ENCODE measurements at regions not wholly inside any gene's neighbourhood (a gene's known extent, or its start where the extent isn't known, plus 50 kb on each side); places are given as distances from the start of the nearest gene placed in this dataset.

GRCh38 chr10:88179831-88180230 lies 316.4 kb downstream of the PTEN start:
- ATAC-seq (replicated peaks; ENCODE audit: extremely low read depth, poor library complexity, severe bottlenecking), result no peak
- Mint-ChIP-seq H3K27me3 (no peaks in the 10 kb centered on the region), H3K4me3 (no peak overlapping the region), H3K36me3 (ENCODE audit: insufficient read depth) (peaks cover 2% of the 10 kb centered on the region), H3K27ac (ENCODE audit: low read depth) (no peak overlapping the region), H3K9me3 (peaks cover 8% of the 10 kb centered on the region), H3K4me1 (peaks cover 6% of the 10 kb centered on the region)
- DNase-seq (ENCODE audit: low spot score in 2 of 2), result no peak

GRCh38 chr10:88181902-88182600 lies 318.6 kb downstream of the PTEN start:
- Mint-ChIP-seq H3K27ac (ENCODE audit: low read depth) (no peak overlapping the region), H3K4me3 (no peak overlapping the region), H3K4me1 (peaks cover 6% of the 10 kb centered on the region), H3K36me3 (ENCODE audit: insufficient read depth) (peaks cover 2% of the 10 kb centered on the region), H3K9me3 (peaks cover 7% of the 10 kb centered on the region), H3K27me3 (no peaks in the 10 kb centered on the region)
- DNase-seq (ENCODE audit: low spot score in 2 of 2), result no peak
- ATAC-seq (replicated peaks; ENCODE audit: extremely low read depth, poor library complexity, severe bottlenecking), result no peak

- no peak for DNase-seq (ENCODE audit: low spot score in 2 of 2)
- Mint-ChIP-seq H3K4me3 (no peak overlapping the region), H3K27me3 (no peaks in the 10 kb centered on the region), H3K9me3 (peaks cover 2% of the 10 kb centered on the region), H3K27ac (ENCODE audit: low read depth) (no peak overlapping the region), H3K36me3 (ENCODE audit: insufficient read depth) (peaks cover 2% of the 10 kb centered on the region), H3K4me1 (peaks cover 6% of the 10 kb centered on the region)
- ATAC-seq (replicated peaks; ENCODE audit: extremely low read depth, poor library complexity, severe bottlenecking), result no peak
Measured at GRCh38 chr10:88182601-88182930, 319.1 kb downstream of the PTEN start.

GRCh38 chr10:88184543-88185297 lies 321.3 kb downstream of the PTEN start:
- Mint-ChIP-seq H3K27ac (ENCODE audit: low read depth) (no peak overlapping the region), H3K27me3 (no peaks in the 10 kb centered on the region), H3K4me3 (no peak overlapping the region), H3K9me3 (no peaks in the 10 kb centered on the region), H3K4me1 (no peaks in the 10 kb centered on the region), H3K36me3 (ENCODE audit: insufficient read depth) (peaks cover 2% of the 10 kb centered on the region)
- DNase-seq (ENCODE audit: low spot score in 2 of 2) (no peak), ATAC-seq (replicated peaks; ENCODE audit: extremely low read depth, poor library complexity, severe bottlenecking) (no peak)

- Mint-ChIP-seq H3K4me3 (no peak overlapping the region), H3K27me3 (no peaks in the 10 kb centered on the region), H3K27ac (ENCODE audit: low read depth) (no peak overlapping the region), H3K9me3 (no peaks in the 10 kb centered on the region), H3K36me3 (ENCODE audit: insufficient read depth) (peaks cover 2% of the 10 kb centered on the region), H3K4me1 (no peaks in the 10 kb centered on the region)
- DNase-seq (ENCODE audit: low spot score in 2 of 2) (no peak), ATAC-seq (replicated peaks; ENCODE audit: extremely low read depth, poor library complexity, severe bottlenecking) (no peak)
Measured at GRCh38 chr10:88185830-88186229, 322.4 kb downstream of the PTEN start.

- H3K4me3 Mint-ChIP-seq, result no peak overlapping the region
- ATAC-seq (replicated peaks; ENCODE audit: extremely low read depth, poor library complexity, severe bottlenecking), result no peak
- no peaks in the 10 kb centered on the region for H3K9me3 Mint-ChIP-seq
- H3K4me1 Mint-ChIP-seq, result no peaks in the 10 kb centered on the region
- H3K27me3 Mint-ChIP-seq, result no peaks in the 10 kb centered on the region
- no peak overlapping the region for H3K27ac Mint-ChIP-seq (ENCODE audit: low read depth)
- peaks cover 2% of the 10 kb centered on the region for H3K36me3 Mint-ChIP-seq (ENCODE audit: insufficient read depth)
- DNase-seq (ENCODE audit: low spot score in 2 of 2), result no peak
Measured at GRCh38 chr10:88186335-88186734, 322.9 kb downstream of the PTEN start.

- Mint-ChIP-seq H3K4me3 (no peak overlapping the region), H3K27ac (ENCODE audit: low read depth) (no peak overlapping the region), H3K27me3 (no peaks in the 10 kb centered on the region), H3K36me3 (ENCODE audit: insufficient read depth) (peaks cover 2% of the 10 kb centered on the region), H3K9me3 (no peaks in the 10 kb centered on the region), H3K4me1 (peaks cover under 1% of the 10 kb centered on the region)
- DNase-seq (ENCODE audit: low spot score in 2 of 2) (no peak), ATAC-seq (replicated peaks; ENCODE audit: extremely low read depth, poor library complexity, severe bottlenecking) (no peak)
Measured at GRCh38 chr10:88187472-88187871, 324.0 kb downstream of the PTEN start.

GRCh38 chr10:88190123-88190522 lies 326.7 kb downstream of the PTEN start:
- Mint-ChIP-seq H3K9me3 (no peaks in the 10 kb centered on the region), H3K4me3 (no peak overlapping the region), H3K4me1 (peaks cover 25% of the 10 kb centered on the region), H3K27ac (ENCODE audit: low read depth) (no peak overlapping the region), H3K36me3 (ENCODE audit: insufficient read depth) (no peaks in the 10 kb centered on the region), H3K27me3 (no peaks in the 10 kb centered on the region)
- no peak for DNase-seq (ENCODE audit: low spot score in 2 of 2)
- ATAC-seq (replicated peaks; ENCODE audit: extremely low read depth, poor library complexity, severe bottlenecking), result no peak

GRCh38 chr10:88190540-88191235 lies 327.3 kb downstream of the PTEN start:
- no peak overlapping the region for H3K27ac Mint-ChIP-seq (ENCODE audit: low read depth)
- no peak overlapping the region for H3K4me3 Mint-ChIP-seq

GRCh38 chr10:88193018-88193417 lies 329.6 kb downstream of the PTEN start:
- Mint-ChIP-seq H3K36me3 (ENCODE audit: insufficient read depth) (no peaks in the 10 kb centered on the region), H3K4me3 (no peak overlapping the region), H3K27ac (ENCODE audit: low read depth) (peak overlapping the region; percentile 65), H3K9me3 (no peaks in the 10 kb centered on the region), H3K4me1 (peaks cover 43% of the 10 kb centered on the region), H3K27me3 (no peaks in the 10 kb centered on the region)
- DNase-seq (ENCODE audit: low spot score in 2 of 2) (no peak), ATAC-seq (replicated peaks; ENCODE audit: extremely low read depth, poor library complexity, severe bottlenecking) (no peak)

More at GRCh38 chr10:88190540-88191235, 327.3 kb downstream of the PTEN start:
- Mint-ChIP-seq H3K27me3 (no peaks in the 10 kb centered on the region), H3K36me3 (ENCODE audit: insufficient read depth) (no peaks in the 10 kb centered on the region), H3K4me1 (peaks cover 31% of the 10 kb centered on the region), H3K9me3 (no peaks in the 10 kb centered on the region)
- DNase-seq (ENCODE audit: low spot score in 2 of 2) (no peak), ATAC-seq (replicated peaks; ENCODE audit: extremely low read depth, poor library complexity, severe bottlenecking) (no peak)

GRCh38 chr10:88194041-88194887 lies 330.8 kb downstream of the PTEN start:
- H3K27me3 Mint-ChIP-seq, result no peaks in the 10 kb centered on the region
- H3K4me1 Mint-ChIP-seq, result peaks cover 43% of the 10 kb centered on the region
- H3K4me3 Mint-ChIP-seq, result peak overlapping the region; percentile 42
- no peaks in the 10 kb centered on the region for H3K36me3 Mint-ChIP-seq (ENCODE audit: insufficient read depth)
- peak overlapping the region; percentile 65 for H3K27ac Mint-ChIP-seq (ENCODE audit: low read depth)
- no peaks in the 10 kb centered on the region for H3K9me3 Mint-ChIP-seq
- DNase-seq (ENCODE audit: low spot score in 2 of 2) (peak; percentile 30 to 65), ATAC-seq (replicated peaks; ENCODE audit: extremely low read depth, poor library complexity, severe bottlenecking) (peak; percentile 100)

- DNase-seq (ENCODE audit: low spot score in 2 of 2), result no peak
Measured at GRCh38 chr10:88194961-88195367, 331.5 kb downstream of the PTEN start.

More at GRCh38 chr10:88194961-88195367, 331.5 kb downstream of the PTEN start:
- H3K36me3 Mint-ChIP-seq (ENCODE audit: insufficient read depth), result no peaks in the 10 kb centered on the region
- no peak for ATAC-seq (replicated peaks; ENCODE audit: extremely low read depth, poor library complexity, severe bottlenecking)
- H3K27me3 Mint-ChIP-seq, result no peaks in the 10 kb centered on the region
- no peaks in the 10 kb centered on the region for H3K9me3 Mint-ChIP-seq
- no peak overlapping the region for H3K27ac Mint-ChIP-seq (ENCODE audit: low read depth)
- H3K4me3 Mint-ChIP-seq, result no peak overlapping the region
- H3K4me1 Mint-ChIP-seq, result peaks cover 43% of the 10 kb centered on the region
